Thyroid gland (tissue), 4 donors: ENCODE measurements at regions not wholly inside any gene's neighbourhood (a gene's known extent, or its start where the extent isn't known, plus 50 kb on each side); places are given as distances from the start of the nearest gene placed in this dataset.

Experiments used
- POLR2A ChIP-seq, 2 donors: fragments of 450-650 bp; IDR thresholded peaks; one replicate each; pipeline ENCODE4 v1.6.1; 2017; ENCODE audit warnings: antibody characterized with exemption in 2 of 2, mild to moderate bottlenecking in 2 of 2, moderate library complexity in 1 of 2
- TF ChIP-seq, protein P1 (sequence below), 6 experiments: fragments of 200-600 bp in 3 of 6; fragments of 450-650 bp in 3 of 6; sonication (generic) in 3 of 6; IDR thresholded peaks; one replicate each; pipeline ENCODE4 v1.5.1; 2016 to 2019; ENCODE audit warnings: antibody characterized with exemption in 6 of 6, mild to moderate bottlenecking in 2 of 6, inconsistent platforms in 1 of 6, moderate library complexity in 1 of 6

DNA sequence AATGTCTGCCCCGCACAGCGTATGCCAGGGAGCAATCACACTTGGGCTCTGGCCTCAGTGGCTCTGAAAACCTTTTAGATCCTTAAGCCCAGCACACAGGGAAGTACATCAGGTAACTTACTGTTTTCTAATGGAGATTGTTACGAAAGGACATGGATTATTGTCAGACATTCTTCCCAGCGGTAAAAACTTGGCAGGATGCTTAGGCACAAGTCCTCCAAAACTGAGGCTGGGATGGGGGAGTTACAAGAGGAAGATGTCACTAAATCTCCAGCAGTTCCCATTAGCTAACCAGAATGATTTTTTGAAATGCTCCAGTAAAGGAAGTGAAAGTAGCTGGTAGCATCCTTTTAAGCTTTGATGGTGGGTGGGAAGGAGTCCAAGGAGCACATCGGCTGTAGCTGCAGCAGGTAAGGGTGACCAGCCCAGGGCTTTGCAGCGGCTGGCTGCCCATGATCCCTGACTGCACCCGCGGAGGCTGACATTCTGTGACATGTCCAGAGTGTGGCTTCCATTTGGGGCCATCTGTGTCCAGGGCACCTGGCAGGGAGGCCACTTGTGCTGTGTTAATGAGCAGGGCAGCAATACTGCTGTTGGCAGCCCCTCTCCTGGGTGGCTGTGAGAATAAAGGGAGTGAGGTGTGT lies 165.8 kb downstream of the GADD45G start:
- TF ChIP-seq, protein P1, sequence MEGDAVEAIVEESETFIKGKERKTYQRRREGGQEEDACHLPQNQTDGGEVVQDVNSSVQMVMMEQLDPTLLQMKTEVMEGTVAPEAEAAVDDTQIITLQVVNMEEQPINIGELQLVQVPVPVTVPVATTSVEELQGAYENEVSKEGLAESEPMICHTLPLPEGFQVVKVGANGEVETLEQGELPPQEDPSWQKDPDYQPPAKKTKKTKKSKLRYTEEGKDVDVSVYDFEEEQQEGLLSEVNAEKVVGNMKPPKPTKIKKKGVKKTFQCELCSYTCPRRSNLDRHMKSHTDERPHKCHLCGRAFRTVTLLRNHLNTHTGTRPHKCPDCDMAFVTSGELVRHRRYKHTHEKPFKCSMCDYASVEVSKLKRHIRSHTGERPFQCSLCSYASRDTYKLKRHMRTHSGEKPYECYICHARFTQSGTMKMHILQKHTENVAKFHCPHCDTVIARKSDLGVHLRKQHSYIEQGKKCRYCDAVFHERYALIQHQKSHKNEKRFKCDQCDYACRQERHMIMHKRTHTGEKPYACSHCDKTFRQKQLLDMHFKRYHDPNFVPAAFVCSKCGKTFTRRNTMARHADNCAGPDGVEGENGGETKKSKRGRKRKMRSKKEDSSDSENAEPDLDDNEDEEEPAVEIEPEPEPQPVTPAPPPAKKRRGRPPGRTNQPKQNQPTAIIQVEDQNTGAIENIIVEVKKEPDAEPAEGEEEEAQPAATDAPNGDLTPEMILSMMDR (IDR thresholded peaks at IDR 0.05): no peak
- no peak for TF ChIP-seq POLR2A (IDR thresholded peaks at IDR 0.05)
